A172 (cell line): ENCODE measurements at regions not wholly inside any gene's neighbourhood (a gene's known extent, or its start where the extent isn't known, plus 50 kb on each side); places are given as distances from the start of the nearest gene placed in this dataset.
"Not testable (repeated sequence)": the region's sequence is repeated elsewhere in the genome, so short reads cannot be mapped to it uniquely, and the experiment has no call there.

Experiments
- DNase-seq: peaks from one replicate; pipeline ENCODE4 v3.0.0-alpha.2; 2015; ENCODE audit warnings: low spot score

- no peak for DNase-seq
Measured at GRCh38 chr6:135707426-135707825, 144.1 kb upstream of the PDE7B start.

GRCh38 chr6:135710042-135710441 lies 141.5 kb upstream of the PDE7B start:
- no peak for DNase-seq

GRCh38 chr6:135722190-135722589 lies 129.3 kb upstream of the PDE7B start:
- DNase-seq, result peak; percentile 5

GRCh38 chr6:135722679-135723078 lies 128.8 kb upstream of the PDE7B start:
- peak; percentile 86 for DNase-seq

GRCh38 chr6:135728589-135728988 lies 122.9 kb upstream of the PDE7B start:
- no peak for DNase-seq

- no peak for DNase-seq
Measured at GRCh38 chr6:135731116-135731515, 120.4 kb upstream of the PDE7B start.

- DNase-seq, result not testable (repeated sequence)
Measured at GRCh38 chr6:135736351-135736750, 115.2 kb upstream of the PDE7B start.

GRCh38 chr6:135738636-135739035 lies 112.9 kb upstream of the PDE7B start:
- no peak for DNase-seq

- DNase-seq, result peak; percentile 86
Measured at GRCh38 chr6:135739288-135739687, 112.2 kb upstream of the PDE7B start.

- no peak for DNase-seq
Measured at GRCh38 chr6:135740580-135740979, 110.9 kb upstream of the PDE7B start.

- no peak for DNase-seq
Measured at GRCh38 chr6:135743476-135743875, 108.0 kb upstream of the PDE7B start.

- no peak for DNase-seq
Measured at GRCh38 chr6:135748189-135748588, 103.3 kb upstream of the PDE7B start.

GRCh38 chr6:135750081-135750480 lies 101.4 kb upstream of the PDE7B start:
- no peak for DNase-seq

GRCh38 chr6:135753196-135753595 lies 98.3 kb upstream of the PDE7B start:
- DNase-seq, result no peak

GRCh38 chr6:135759831-135760230 lies 91.7 kb upstream of the PDE7B start:
- DNase-seq, result no peak

- DNase-seq, result no peak
Measured at GRCh38 chr6:135774006-135774405, 77.5 kb upstream of the PDE7B start.

- no peak for DNase-seq
Measured at GRCh38 chr6:135779213-135779612, 72.3 kb upstream of the PDE7B start.

- DNase-seq, result no peak
Measured at GRCh38 chr6:135780326-135780725, 71.2 kb upstream of the PDE7B start.

- DNase-seq, result no peak
Measured at GRCh38 chr6:135782546-135782945, 69.0 kb upstream of the PDE7B start.

GRCh38 chr6:135784507-135784906 lies 67.0 kb upstream of the PDE7B start:
- no peak for DNase-seq

- no peak for DNase-seq
Measured at GRCh38 chr6:135789375-135790050, 62.0 kb upstream of the PDE7B start.

- DNase-seq, result no peak
Measured at GRCh38 chr6:135791441-135791840, 60.1 kb upstream of the PDE7B start.

- no peak for DNase-seq
Measured at GRCh38 chr6:135796643-135797305, 54.7 kb upstream of the PDE7B start.

GRCh38 chr6:135797361-135797760 lies 54.1 kb upstream of the PDE7B start:
- no peak for DNase-seq
